Liver (tissue), 8 donors: ENCODE measurements at regions not wholly inside any gene's neighbourhood (a gene's known extent, or its start where the extent isn't known, plus 50 kb on each side); places are given as distances from the start of the nearest gene placed in this dataset.

ENCODE experiments used
- DNase-seq: peaks from one replicate; pipeline ENCODE4 v3.0.0-alpha.2; 2017; ENCODE audit warnings: low spot score
- H3K27ac ChIP-seq, 2 donors: one replicate each; pipeline ENCODE4 v1.7.0; 2013; ENCODE audit warnings: inconsistent platforms in 2 of 2, low read length in 2 of 2, control low read depth in 1 of 2, low read depth in 1 of 2, mild to moderate bottlenecking in 1 of 2
- H3K27me3 ChIP-seq, 4 donors: one replicate each; pipeline versions ENCODE4 v1.6.1 to v1.7.0; 2013; ENCODE audit warnings: low read length in 3 of 4, inconsistent platforms in 1 of 4, mild to moderate bottlenecking in 1 of 4, moderate library complexity in 1 of 4; ENCODE audit not compliant: control insufficient read depth in 4 of 4, insufficient read depth in 4 of 4
- H3K36me3 ChIP-seq, 4 donors: one replicate each; pipeline versions ENCODE4 v1.6.1 to v1.7.0; 2013; ENCODE audit warnings: low read length in 3 of 4, mild to moderate bottlenecking in 3 of 4, low read depth in 1 of 4, moderate library complexity in 1 of 4; ENCODE audit not compliant: control insufficient read depth in 4 of 4, insufficient read depth in 3 of 4
- H3K4me1 ChIP-seq, 4 donors: one replicate each; pipeline versions ENCODE4 v1.6.1 to v1.7.0; 2013; ENCODE audit warnings: low read length in 3 of 4, mild to moderate bottlenecking in 3 of 4, moderate library complexity in 1 of 4; ENCODE audit not compliant: control insufficient read depth in 4 of 4, insufficient read depth in 4 of 4
- H3K4me3 ChIP-seq, 3 donors: one replicate each; pipeline versions ENCODE4 v1.6.1 to v1.7.0; 2013; ENCODE audit warnings: low read length in 3 of 3, control low read depth in 1 of 3, low read depth in 1 of 3, mild to moderate bottlenecking in 1 of 3
- H3K9ac ChIP-seq, 2 donors: one replicate each; pipeline ENCODE4 v1.7.0; 2013; ENCODE audit warnings: low read length in 2 of 2, mild to moderate bottlenecking in 2 of 2, moderate library complexity in 2 of 2, control low read depth in 1 of 2, low read depth in 1 of 2
- H3K9me3 ChIP-seq, 4 donors: one replicate each; pipeline versions ENCODE4 v1.6.1 to v1.7.0; 2013; ENCODE audit warnings: low read length in 3 of 4; ENCODE audit not compliant: control insufficient read depth in 4 of 4
- ATF3 ChIP-seq: IDR thresholded peaks from 2 replicates; pipeline ENCODE4 v1.6.1; 2016; ENCODE audit warnings: antibody characterized with exemption
- CTCF ChIP-seq: fragments of 150-350 bp; IDR thresholded peaks from 2 replicates; pipeline ENCODE4 v1.5.1; 2017; ENCODE audit warnings: improper control_type of control experiment, low read depth, low read length; ENCODE audit not compliant: missing input control
- EGR1 ChIP-seq, 2 donors: IDR thresholded peaks; 2 replicates each; pipeline ENCODE4 v1.6.1; 2016 to 2018; ENCODE audit warnings: antibody characterized with exemption in 2 of 2, low read depth in 2 of 2
- FOXA1 ChIP-seq: IDR thresholded peaks from 2 replicates; pipeline ENCODE4 v1.6.1; 2016; ENCODE audit warnings: antibody characterized with exemption
- FOXA2 ChIP-seq: IDR thresholded peaks from 2 replicates; pipeline ENCODE4 v1.6.1; 2016; ENCODE audit warnings: antibody characterized with exemption
- GABPA ChIP-seq, 2 donors: IDR thresholded peaks in 1 of 2; conservative IDR thresholded peaks in 1 of 2; 2 replicates each; pipeline ENCODE4 v1.6.1; 2016; ENCODE audit warnings: antibody characterized with exemption in 2 of 2, mild to moderate bottlenecking in 1 of 2, moderate library complexity in 1 of 2
- MAX ChIP-seq: IDR thresholded peaks from 2 replicates; pipeline ENCODE4 v1.6.1; 2016; ENCODE audit warnings: antibody characterized with exemption
- NR2F2 ChIP-seq: IDR thresholded peaks from 2 replicates; pipeline ENCODE4 v1.6.1; 2016; ENCODE audit warnings: antibody characterized with exemption
- RAD21 ChIP-seq, 2 donors: IDR thresholded peaks; 2 replicates each; pipeline ENCODE4 v1.6.1; 2016; ENCODE audit warnings: antibody characterized with exemption in 2 of 2, mild to moderate bottlenecking in 2 of 2
- REST ChIP-seq: IDR thresholded peaks from 2 replicates; pipeline ENCODE4 v1.6.1; 2016; ENCODE audit warnings: antibody characterized with exemption, mild to moderate bottlenecking
- RXRA ChIP-seq, 2 donors: IDR thresholded peaks; 2 replicates each; pipeline ENCODE4 v1.6.1; 2017 to 2018; ENCODE audit warnings: antibody characterized with exemption in 2 of 2, mild to moderate bottlenecking in 1 of 2
- SP1 ChIP-seq: IDR thresholded peaks from 2 replicates; pipeline ENCODE4 v1.6.1; 2018; ENCODE audit warnings: antibody characterized with exemption, mild to moderate bottlenecking
- TAF1 ChIP-seq: conservative IDR thresholded peaks from 2 replicates; pipeline ENCODE4 v1.6.1; 2016; ENCODE audit warnings: antibody characterized with exemption, mild to moderate bottlenecking
- YY1 ChIP-seq: IDR thresholded peaks from 2 replicates; pipeline ENCODE4 v1.6.1; 2016; ENCODE audit warnings: antibody characterized with exemption, mild to moderate bottlenecking
- WGBS: extraction: QIAGEN DNeasy Blood & Tissue Kit; methylation state at CpG from one replicate; pipeline ENCODE4 v1.1.7; 2013; 5-methylcytosine and 5-hydroxymethylcytosine counted together
- donor health status: healthy.
- donor health status: healthy.
- donor health status: healthy.
- donor health status: healthy.
- donor health status: healthy.

- H3K4me1 ChIP-seq, result peaks cover 0 to 2% (median 0%) of the 10 kb centered on the region in 4 donors
- no peak for DNase-seq
- TF ChIP-seq YY1, result no peak
- TF ChIP-seq RAD21 (IDR thresholded peaks at IDR 0.05), result no peak
- WGBS, result 79% methylated on average over 2 of the region's 2 CpGs
- H3K9ac ChIP-seq, result no peak overlapping the region
- H3K27me3 ChIP-seq, result no peaks in the 10 kb centered on the region
- no peaks in the 10 kb centered on the region for H3K9me3 ChIP-seq
- H3K27ac ChIP-seq, result no peak overlapping the region
- no peaks in the 10 kb centered on the region for H3K36me3 ChIP-seq
- H3K4me3 ChIP-seq, result no peak overlapping the region
Observed at GRCh38 chr5:39674209-39675082, 249.7 kb upstream of the DAB2 start.

GRCh38 chr5:39671561-39671961 lies 246.8 kb upstream of the DAB2 start:
- TF ChIP-seq FOXA1, result no peak
- TF ChIP-seq EGR1 (IDR thresholded peaks at IDR 0.05; ENCODE audit: low read depth in 2 of 2), result no peak
- TF ChIP-seq NR2F2, result no peak
- TF ChIP-seq SP1, result no peak
- no peak for TF ChIP-seq CTCF
- no peak for TF ChIP-seq RAD21 (IDR thresholded peaks at IDR 0.05)
- TF ChIP-seq GABPA (IDR thresholded peaks at IDR 0.05 in 1 of 2, conservative IDR thresholded peaks at IDR 0.05 in 1 of 2), result no peak
- TF ChIP-seq REST, result no peak
- TF ChIP-seq FOXA2, result no peak
- no peak for TF ChIP-seq ATF3
- TF ChIP-seq MAX, result no peak
- no peak for TF ChIP-seq TAF1
- TF ChIP-seq RXRA (IDR thresholded peaks at IDR 0.05), result no peak
- Histone ChIP-seq H3K4me1 (no peaks in the 10 kb centered on the region), H3K9ac (no peak overlapping the region), H3K9me3 (no peaks in the 10 kb centered on the region), H3K4me3 (no peak overlapping the region), H3K27ac (no peak overlapping the region), H3K36me3 (no peaks in the 10 kb centered on the region), H3K27me3 (no peaks in the 10 kb centered on the region)
- 84% methylated on average over 1 of the region's 1 CpG for WGBS
- no peak for DNase-seq
